AG09309 (cell line): ENCODE measurements at regions not wholly inside any gene's neighbourhood (a gene's known extent, or its start where the extent isn't known, plus 50 kb on each side); places are given as distances from the start of the nearest gene placed in this dataset.

Source experiments
- DNase-seq: peaks from one replicate; pipeline ENCODE4 v3.0.0-alpha.2; 2010; ENCODE audit warnings: low read depth
- H3K4me3 ChIP-seq: 2 replicates; pipeline ENCODE4 v1.5.1; 2011; ENCODE audit warnings: mild to moderate bottlenecking, low read depth, low read length, moderate library complexity; ENCODE audit not compliant: control insufficient read depth
- TF ChIP-seq, protein P1 (sequence below): IDR thresholded peaks from 2 replicates; pipeline ENCODE4 v1.5.1; 2011; ENCODE audit warnings: mild to moderate bottlenecking, low read depth, low read length, inconsistent platforms; ENCODE audit not compliant: insufficient read depth, control insufficient read depth; ENCODE audit errors: missing control alignments

- H3K4me3 ChIP-seq = no peak overlapping the region
- TF ChIP-seq, protein P1, sequence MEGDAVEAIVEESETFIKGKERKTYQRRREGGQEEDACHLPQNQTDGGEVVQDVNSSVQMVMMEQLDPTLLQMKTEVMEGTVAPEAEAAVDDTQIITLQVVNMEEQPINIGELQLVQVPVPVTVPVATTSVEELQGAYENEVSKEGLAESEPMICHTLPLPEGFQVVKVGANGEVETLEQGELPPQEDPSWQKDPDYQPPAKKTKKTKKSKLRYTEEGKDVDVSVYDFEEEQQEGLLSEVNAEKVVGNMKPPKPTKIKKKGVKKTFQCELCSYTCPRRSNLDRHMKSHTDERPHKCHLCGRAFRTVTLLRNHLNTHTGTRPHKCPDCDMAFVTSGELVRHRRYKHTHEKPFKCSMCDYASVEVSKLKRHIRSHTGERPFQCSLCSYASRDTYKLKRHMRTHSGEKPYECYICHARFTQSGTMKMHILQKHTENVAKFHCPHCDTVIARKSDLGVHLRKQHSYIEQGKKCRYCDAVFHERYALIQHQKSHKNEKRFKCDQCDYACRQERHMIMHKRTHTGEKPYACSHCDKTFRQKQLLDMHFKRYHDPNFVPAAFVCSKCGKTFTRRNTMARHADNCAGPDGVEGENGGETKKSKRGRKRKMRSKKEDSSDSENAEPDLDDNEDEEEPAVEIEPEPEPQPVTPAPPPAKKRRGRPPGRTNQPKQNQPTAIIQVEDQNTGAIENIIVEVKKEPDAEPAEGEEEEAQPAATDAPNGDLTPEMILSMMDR = no peak
- no peak for DNase-seq
Measured at GRCh38 chr10:104579136-104579535, 62.0 kb upstream of the SORCS3 start.

DNA sequence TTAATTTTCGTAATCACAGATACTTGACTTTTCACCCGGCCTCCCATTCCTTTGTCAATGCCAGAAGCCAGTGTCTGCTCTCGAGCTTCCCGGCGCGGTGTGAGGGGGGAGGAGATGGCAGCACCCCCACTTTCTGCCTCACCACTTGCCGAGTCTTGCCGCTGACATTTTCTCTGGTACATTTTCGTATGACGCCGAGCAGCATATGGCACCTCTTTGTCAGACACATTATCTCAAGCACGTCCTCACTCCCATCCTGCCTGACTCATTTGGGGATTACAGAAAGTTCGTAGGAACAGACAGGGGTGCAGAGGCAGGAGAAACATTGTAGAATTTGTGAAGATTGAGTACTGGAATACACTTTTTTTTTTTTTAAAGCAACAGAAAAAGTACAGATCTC is 60.8 kb upstream of the SORCS3 start:
- TF ChIP-seq, protein P1 = no peak
- peak; percentile 32 for DNase-seq
- no peak overlapping the region for H3K4me3 ChIP-seq

GRCh38 chr10:104580774-104581675 is 60.1 kb upstream of the SORCS3 start:
- TF ChIP-seq, protein P1 = peak; percentile 91
- no peak overlapping the region for H3K4me3 ChIP-seq
- peak; percentile 24 for DNase-seq

- no peak overlapping the region for H3K4me3 ChIP-seq
- TF ChIP-seq, protein P1 = no peak
- peak; percentile 58 for DNase-seq
Measured at GRCh38 chr10:104581884-104582601, 59.0 kb upstream of the SORCS3 start.

DNA sequence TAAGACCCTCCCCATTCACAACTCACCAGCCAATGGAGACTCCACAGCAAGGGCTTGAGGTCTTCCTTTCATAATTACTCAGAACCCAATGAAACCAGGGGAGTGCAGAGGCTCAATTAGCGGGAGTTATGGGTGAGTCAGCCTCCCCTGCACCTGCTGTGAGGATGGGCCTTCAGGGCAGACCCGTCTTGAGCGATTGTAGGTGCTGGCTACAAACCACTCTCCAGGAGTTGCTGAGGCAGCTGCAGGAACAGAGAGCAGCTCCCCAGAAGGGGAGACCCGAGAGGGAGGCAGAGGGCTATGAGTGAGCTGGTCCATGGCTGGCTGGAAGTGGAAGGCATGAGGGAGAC is 58.5 kb upstream of the SORCS3 start:
- TF ChIP-seq, protein P1 = no peak
- no peak for DNase-seq
- H3K4me3 ChIP-seq = no peak overlapping the region

DNA sequence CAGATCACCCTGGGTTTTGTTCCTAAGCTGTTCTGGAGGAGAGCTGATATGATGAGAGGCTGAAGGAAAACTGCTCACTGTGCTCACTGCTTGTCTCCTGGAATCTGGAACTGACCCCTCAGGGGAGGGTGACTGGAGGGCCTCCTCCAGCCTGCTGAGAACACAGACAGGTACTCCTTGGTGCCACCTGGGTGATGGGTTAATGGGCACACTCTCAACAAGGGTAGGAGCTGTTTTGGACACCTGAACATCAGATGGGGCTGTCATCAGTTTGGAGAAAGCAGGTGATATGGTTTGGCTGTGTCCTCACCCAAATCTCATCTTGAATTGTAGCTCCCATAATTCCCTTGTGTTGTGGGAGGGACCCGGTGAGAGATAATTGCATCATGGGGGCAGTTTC is 58.1 kb upstream of the SORCS3 start:
- TF ChIP-seq, protein P1 = no peak
- H3K4me3 ChIP-seq = no peak overlapping the region
- no peak for DNase-seq
